ENCODE measurements at regions not wholly inside any gene's neighbourhood (a gene's known extent, or its start where the extent isn't known, plus 50 kb on each side); places are given as distances from the start of the nearest gene placed in this dataset.
A peak's percentile ranks its signal among the peaks of the same experiment; 100 is the strongest.
"Not testable (repeated sequence)": the region's sequence is repeated elsewhere in the genome, so short reads cannot be mapped to it uniquely, and the experiment has no call there.

DNA sequence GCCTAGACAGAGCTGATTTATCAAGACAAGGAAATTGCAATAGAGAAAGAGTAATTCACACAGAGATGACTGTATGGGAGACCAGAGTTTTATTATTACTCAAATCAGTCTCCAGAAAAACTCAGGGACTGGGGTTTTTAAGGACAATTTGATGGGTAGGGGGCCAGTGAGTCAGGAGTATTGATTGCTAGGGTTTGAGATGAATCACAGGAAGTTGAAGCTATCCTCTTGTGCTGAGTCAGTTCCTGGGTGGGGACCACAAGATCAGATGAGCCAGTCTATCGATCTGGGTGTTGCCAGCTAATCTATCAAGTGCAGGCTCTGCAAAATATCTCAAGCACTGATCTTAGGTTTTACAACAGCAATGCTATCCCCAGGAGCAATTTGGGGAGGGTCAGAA lies 87.4 kb upstream of the TGIF2LY start:
- DNase-seq, result not testable (repeated sequence)

DNA sequence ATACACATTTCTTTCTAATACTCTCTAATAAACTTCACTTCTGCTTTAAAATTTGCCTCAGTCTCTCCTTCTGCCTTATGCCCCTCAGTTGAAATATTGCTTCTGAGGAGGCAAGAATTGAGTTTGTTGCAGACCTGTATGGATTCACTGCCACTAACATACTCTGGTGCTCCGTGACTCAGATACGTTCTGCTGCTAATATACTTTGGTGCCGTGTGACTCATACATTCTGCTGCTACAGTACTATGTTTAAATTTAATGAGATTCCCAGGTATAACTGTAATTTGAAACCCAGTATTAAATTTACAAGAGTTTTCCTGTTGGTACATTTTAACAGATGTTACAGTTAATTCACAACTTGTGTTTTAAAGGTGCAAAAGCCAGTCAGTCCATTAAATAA lies 84.3 kb upstream of the TGIF2LY start:
- not testable (repeated sequence) for DNase-seq

DNA sequence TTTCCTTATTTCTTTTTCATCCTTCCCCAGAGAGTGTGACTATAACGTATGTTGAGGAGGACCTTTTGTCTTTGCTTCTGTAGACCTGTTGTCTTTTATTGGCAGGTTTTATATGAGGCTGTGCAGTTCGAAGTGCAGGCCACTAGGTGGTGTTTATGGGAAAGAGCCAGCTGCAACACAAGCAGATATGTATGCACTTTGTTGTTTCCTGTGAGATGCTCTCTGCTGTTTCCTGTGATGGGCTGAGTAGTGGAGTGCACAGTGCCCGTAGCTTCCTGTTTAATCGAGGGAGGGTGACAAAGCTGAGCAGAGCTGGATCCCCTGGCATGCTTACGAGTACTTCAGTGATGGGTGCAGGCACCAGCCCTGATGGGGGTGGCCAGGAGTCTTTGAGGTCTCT lies 51.8 kb upstream of the TGIF2LY start:
- peak in 1 of 2 donors; percentile 3 for DNase-seq
